ENCODE measurements at regions not wholly inside any gene's neighbourhood (a gene's known extent, or its start where the extent isn't known, plus 50 kb on each side); places are given as distances from the start of the nearest gene placed in this dataset.
"Not testable (repeated sequence)": the region's sequence is repeated elsewhere in the genome, so short reads cannot be mapped to it uniquely, and the experiment has no call there.

DNA sequence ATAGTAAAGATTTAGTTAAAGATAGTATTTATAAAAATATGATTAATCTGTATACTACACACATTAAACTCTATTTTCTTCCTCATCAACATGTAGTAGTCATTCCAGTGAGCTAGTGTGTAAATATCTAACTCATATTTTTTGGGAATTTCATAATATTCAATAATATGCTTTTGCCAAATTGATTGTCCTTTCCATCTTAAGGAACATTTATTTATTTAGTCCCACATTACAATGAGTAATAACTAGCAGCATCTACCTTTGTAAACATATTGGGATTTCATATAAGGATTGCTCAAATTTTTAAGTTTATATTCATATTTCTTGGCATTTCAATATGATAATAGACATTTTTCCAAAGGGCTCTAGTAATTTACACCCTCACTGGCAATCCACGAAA lies 53.9 kb upstream of the GOLGA8B start:
- no peak overlapping the region for H3K9ac ChIP-seq (ENCODE audit: insufficient read depth in 1 of 2, low read length in 2 of 2)
- no peaks in the 10 kb centered on the region for H3K36me3 ChIP-seq (ENCODE audit: control insufficient read depth in 4 of 4, insufficient read depth in 4 of 4, low read length in 4 of 4)
- ATAC-seq (ENCODE audit: insufficient read depth, low FRiP score) (no peak), DNase-seq (no peak)
- H3K27ac ChIP-seq (ENCODE audit: low read depth in 1 of 2, low read length in 1 of 2), result no peak overlapping the region
- no peak overlapping the region for H3K4me3 ChIP-seq
- no peaks in the 10 kb centered on the region for H3K27me3 ChIP-seq (ENCODE audit: control insufficient read depth in 3 of 3, insufficient read depth in 3 of 3, low read length in 2 of 3)
- no peaks in the 10 kb centered on the region for H3K4me1 ChIP-seq (ENCODE audit: control insufficient read depth in 5 of 5, insufficient read depth in 5 of 5, low read length in 5 of 5)
- no peaks in the 10 kb centered on the region for H3K9me3 ChIP-seq (ENCODE audit: control insufficient read depth in 4 of 4, insufficient read depth in 3 of 4, low read length in 3 of 4)
- 87 to 97% methylated on average over 1 of the region's 1 CpG for whole genome bisulfite sequencing, 2 donors
- TF ChIP-seq, protein P1, sequence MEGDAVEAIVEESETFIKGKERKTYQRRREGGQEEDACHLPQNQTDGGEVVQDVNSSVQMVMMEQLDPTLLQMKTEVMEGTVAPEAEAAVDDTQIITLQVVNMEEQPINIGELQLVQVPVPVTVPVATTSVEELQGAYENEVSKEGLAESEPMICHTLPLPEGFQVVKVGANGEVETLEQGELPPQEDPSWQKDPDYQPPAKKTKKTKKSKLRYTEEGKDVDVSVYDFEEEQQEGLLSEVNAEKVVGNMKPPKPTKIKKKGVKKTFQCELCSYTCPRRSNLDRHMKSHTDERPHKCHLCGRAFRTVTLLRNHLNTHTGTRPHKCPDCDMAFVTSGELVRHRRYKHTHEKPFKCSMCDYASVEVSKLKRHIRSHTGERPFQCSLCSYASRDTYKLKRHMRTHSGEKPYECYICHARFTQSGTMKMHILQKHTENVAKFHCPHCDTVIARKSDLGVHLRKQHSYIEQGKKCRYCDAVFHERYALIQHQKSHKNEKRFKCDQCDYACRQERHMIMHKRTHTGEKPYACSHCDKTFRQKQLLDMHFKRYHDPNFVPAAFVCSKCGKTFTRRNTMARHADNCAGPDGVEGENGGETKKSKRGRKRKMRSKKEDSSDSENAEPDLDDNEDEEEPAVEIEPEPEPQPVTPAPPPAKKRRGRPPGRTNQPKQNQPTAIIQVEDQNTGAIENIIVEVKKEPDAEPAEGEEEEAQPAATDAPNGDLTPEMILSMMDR (IDR thresholded peaks at IDR 0.05; ENCODE audit: control extremely low read depth, extremely low read depth), result no peak

DNA sequence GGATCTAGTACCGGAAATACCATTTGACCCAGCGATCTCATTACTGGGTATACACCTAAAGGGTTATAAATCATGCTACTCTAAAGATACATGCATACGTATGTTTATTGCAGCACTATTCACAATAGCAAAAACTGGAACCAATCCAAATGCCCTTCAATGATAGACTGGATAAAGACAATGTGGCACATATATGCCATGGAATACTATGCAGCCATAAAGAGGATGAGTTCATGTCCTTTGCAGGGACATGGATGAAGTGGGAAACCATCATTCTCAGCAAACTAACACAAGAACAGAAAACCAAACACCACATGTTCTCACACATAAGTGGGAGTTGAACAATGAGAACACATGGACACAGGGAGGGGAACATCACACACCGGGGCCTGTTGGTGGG lies 50.2 kb upstream of the GOLGA8B start:
- H3K9ac ChIP-seq (ENCODE audit: insufficient read depth in 1 of 2, low read length in 2 of 2); H3K36me3 ChIP-seq (ENCODE audit: control insufficient read depth in 4 of 4, insufficient read depth in 4 of 4, low read length in 4 of 4); H3K9me3 ChIP-seq (ENCODE audit: control insufficient read depth in 4 of 4, insufficient read depth in 3 of 4, low read length in 3 of 4); H3K27ac ChIP-seq (ENCODE audit: low read depth in 1 of 2, low read length in 1 of 2); H3K4me3 ChIP-seq; H3K27me3 ChIP-seq (ENCODE audit: control insufficient read depth in 3 of 3, insufficient read depth in 3 of 3, low read length in 2 of 3); DNase-seq; H3K4me1 ChIP-seq (ENCODE audit: control insufficient read depth in 5 of 5, insufficient read depth in 5 of 5, low read length in 5 of 5); ATAC-seq (ENCODE audit: insufficient read depth, low FRiP score): not testable (repeated sequence)
- WGBS, 2 donors, result 89 to 91% methylated on average over 4 of the region's 4 CpGs
